GM10248 (cell line): ENCODE measurements at regions not wholly inside any gene's neighbourhood (a gene's known extent, or its start where the extent isn't known, plus 50 kb on each side); places are given as distances from the start of the nearest gene placed in this dataset.
"Not testable (repeated sequence)": the region's sequence is repeated elsewhere in the genome, so short reads cannot be mapped to it uniquely, and the experiment has no call there.

Experiments used
- CTCF ChIA-PET: fragments of 300-600 bp; sonication (Branson Sonifier 250); formaldehyde crosslinking; extraction: SDS; loops from one replicate; lab custom pipeline; 2021; ENCODE audit warnings: antibody characterized with exemption; lab: Yijun Ruan, JAX
- POLR2A ChIA-PET: fragments of 350-650 bp; sonication (Branson Sonifier 250); formaldehyde crosslinking; extraction: SDS; loops from one replicate; lab custom pipeline; 2020; ENCODE audit warnings: antibody characterized with exemption; lab: Yijun Ruan, JAX
- DNase-seq: peaks from one replicate; pipeline ENCODE4 v3.0.0; 2012; ENCODE audit errors: extremely low spot score
- TF ChIP-seq, protein P1 (sequence below): IDR thresholded peaks from 2 replicates; pipeline ENCODE4 v1.5.1; 2012; ENCODE audit warnings: mild to moderate bottlenecking, low read depth; ENCODE audit errors: extremely low read depth, missing control alignments, control extremely low read depth

DNA sequence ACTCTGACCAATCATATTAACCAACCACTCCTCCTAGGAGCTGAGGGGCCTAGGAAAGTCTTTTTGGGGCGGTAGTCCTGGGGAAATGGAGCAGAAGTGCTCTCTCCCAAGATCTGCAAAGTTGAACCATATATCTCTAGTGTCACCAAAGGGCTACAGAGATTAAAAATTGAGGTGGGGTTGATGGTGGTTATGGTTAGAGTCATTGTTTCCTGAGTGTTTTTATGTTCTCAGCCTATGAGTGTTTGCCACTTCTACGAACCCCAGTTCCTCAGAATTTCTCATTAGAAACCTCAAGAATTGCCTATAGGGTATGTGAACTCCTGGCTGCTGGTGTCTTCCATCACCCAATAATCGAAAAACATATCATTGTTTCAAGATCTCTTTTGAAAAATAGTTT is 217.8 kb downstream of the CDRT15L2 start:
- TF ChIP-seq, protein P1, sequence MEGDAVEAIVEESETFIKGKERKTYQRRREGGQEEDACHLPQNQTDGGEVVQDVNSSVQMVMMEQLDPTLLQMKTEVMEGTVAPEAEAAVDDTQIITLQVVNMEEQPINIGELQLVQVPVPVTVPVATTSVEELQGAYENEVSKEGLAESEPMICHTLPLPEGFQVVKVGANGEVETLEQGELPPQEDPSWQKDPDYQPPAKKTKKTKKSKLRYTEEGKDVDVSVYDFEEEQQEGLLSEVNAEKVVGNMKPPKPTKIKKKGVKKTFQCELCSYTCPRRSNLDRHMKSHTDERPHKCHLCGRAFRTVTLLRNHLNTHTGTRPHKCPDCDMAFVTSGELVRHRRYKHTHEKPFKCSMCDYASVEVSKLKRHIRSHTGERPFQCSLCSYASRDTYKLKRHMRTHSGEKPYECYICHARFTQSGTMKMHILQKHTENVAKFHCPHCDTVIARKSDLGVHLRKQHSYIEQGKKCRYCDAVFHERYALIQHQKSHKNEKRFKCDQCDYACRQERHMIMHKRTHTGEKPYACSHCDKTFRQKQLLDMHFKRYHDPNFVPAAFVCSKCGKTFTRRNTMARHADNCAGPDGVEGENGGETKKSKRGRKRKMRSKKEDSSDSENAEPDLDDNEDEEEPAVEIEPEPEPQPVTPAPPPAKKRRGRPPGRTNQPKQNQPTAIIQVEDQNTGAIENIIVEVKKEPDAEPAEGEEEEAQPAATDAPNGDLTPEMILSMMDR, result no peak
- DNase-seq, result no peak
- POLR2A ChIA-PET, result no interaction called here
- CTCF ChIA-PET, result no interaction called here

DNA sequence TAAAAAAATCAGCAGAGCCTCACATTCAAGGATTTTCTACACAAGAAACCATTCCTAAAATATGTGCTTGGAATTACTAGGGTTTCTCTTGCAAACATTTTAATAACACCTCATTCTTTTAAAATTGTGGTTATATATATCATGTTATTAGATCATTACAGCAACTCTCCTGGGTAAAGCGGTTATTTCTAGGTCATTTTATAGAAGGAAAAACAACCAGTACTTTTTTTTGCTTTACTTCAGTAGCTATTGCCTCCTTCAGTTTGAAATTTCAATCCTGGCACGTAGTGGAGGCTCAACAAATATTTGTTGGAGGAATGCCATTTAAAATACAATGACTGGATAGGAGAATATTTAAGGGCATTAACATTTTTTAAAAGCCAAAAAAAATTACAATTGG is 220.6 kb downstream of the CDRT15L2 start:
- TF ChIP-seq, protein P1, result no peak
- no peak for DNase-seq
- CTCF ChIA-PET, result interaction anchor here (1.4 kb wide), 1 partner anchor 12 kb away, joined by 4 read pairs; no protein-coding TSS in a partner anchor
- POLR2A ChIA-PET, result no interaction called here

DNA sequence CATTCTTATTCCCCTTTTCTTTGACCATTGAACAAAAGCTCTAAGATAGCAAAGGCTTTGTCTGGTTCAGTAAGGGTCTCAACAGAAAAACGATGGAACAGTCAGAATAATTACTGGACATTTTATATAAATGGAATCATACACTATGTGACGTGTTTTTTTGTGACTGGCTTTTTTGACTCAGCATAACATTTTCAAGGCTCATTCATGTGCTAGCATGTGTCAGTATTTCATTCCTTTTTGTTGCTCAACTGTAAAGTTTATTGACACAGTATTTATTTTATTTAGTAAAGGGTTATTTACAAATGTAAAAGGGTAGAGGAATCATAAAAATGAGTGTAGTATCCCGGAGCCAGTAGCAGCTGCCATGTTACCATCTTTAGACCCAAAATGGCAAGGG is 226.2 kb downstream of the CDRT15L2 start:
- ChIA-PET POLR2A (no interaction called here), CTCF (no interaction called here)
- DNase-seq, result no peak
- TF ChIP-seq, protein P1, result no peak

DNA sequence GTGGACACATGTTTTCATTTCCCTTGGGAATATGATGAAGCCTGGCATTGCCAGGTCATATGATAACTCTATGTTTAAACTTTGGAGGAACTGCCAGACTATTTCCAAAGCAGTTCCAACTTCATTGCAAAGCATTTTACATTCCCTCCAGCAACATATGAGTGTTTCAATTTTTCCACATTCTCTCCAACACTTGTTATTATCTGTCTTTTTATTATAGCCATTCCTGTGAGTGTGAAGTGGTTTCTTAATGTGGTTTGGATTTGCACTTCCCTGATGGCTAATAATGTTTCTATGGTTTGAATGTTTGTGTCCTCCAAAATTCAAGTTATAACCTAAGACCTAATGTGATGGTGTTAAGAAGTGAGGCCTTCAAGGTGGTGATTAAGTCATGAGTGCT is 228.0 kb downstream of the CDRT15L2 start:
- CTCF ChIA-PET, POLR2A ChIA-PET, DNase-seq: not testable (repeated sequence)

DNA sequence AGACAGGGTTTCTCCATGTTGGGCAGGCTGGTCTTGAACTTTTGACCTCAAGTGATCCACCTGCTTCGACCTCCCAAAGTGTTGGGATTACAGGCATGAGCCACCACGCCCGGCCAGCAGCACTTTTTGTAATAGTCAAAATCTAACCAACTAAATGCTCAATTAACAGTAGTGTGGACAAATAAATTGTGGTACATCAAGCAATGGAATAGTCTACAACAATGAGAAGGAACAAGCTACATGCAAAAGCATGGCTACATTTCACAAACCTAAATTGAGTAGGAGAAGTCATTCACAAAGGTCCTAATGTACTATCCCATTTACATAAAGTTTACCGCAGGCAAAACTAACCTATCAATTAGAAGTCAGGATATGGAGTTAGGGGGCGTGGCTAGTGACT is 227.4 kb downstream of the USP22 start:
- DNase-seq, POLR2A ChIA-PET, CTCF ChIA-PET: not testable (repeated sequence)

DNA sequence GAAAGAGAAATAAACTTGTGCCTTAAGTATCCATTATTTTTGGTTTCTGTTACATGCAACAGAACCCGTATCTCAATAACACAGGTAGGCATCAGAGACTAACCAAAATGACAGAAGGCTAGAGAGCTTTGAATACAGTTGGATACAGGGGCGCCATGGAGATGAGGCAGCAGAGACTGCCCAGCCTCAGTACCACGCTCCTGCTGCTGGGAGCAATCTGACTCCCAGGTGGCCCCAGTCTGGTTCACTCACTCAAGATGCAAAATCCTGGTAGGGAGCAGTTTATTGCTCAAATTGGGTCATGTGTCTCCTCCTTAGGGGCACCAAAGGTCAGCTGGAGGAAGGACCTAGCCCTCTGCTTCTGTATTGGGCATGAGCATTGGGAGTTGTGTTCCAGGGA is 218.9 kb downstream of the USP22 start:
- TF ChIP-seq, protein P1, result no peak
- CTCF ChIA-PET, result no interaction called here
- POLR2A ChIA-PET, result no interaction called here
- no peak for DNase-seq

DNA sequence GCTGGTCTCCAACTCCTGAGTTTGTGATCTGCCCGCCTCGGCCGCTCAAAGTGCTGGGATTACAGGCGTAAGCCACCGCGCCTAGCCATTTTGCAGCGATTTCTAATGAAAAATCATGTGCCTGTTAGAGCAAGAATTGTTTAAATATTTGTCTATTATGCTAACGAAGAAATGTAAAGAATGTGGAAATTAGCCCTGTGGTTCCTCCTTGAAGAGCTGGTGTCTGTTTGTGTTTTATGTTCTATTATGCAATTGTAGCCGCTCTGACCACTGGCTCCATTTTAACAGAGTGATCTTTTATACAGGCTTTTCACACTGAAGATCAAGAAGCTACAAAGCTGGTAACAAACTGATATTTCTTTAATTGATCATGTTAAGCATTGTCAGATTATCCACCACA is 217.3 kb downstream of the USP22 start:
- CTCF ChIA-PET, result no interaction called here
- DNase-seq, result no peak
- POLR2A ChIA-PET, result no interaction called here
- TF ChIP-seq, protein P1, result no peak

DNA sequence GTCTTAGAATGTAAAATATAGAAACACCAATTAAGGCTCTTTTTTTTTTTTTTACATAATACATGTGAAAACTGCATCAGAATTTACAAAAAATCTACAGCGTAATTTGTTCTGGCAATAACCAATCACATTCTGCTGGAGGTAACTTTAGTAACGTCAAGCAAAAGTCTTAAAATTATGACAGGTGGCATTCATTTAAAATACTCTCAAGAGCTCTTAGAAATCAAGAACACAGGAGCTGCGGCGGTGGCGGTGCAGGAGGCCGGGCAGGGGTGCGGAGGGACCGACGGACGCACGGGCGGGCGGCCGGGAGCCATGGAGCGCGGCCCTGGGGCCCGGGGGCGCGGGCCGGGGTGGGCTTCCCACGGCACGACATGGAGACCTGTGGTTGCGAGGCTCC is 202.4 kb downstream of the USP22 start:
- POLR2A ChIA-PET, DNase-seq, CTCF ChIA-PET: not testable (repeated sequence)

DNA sequence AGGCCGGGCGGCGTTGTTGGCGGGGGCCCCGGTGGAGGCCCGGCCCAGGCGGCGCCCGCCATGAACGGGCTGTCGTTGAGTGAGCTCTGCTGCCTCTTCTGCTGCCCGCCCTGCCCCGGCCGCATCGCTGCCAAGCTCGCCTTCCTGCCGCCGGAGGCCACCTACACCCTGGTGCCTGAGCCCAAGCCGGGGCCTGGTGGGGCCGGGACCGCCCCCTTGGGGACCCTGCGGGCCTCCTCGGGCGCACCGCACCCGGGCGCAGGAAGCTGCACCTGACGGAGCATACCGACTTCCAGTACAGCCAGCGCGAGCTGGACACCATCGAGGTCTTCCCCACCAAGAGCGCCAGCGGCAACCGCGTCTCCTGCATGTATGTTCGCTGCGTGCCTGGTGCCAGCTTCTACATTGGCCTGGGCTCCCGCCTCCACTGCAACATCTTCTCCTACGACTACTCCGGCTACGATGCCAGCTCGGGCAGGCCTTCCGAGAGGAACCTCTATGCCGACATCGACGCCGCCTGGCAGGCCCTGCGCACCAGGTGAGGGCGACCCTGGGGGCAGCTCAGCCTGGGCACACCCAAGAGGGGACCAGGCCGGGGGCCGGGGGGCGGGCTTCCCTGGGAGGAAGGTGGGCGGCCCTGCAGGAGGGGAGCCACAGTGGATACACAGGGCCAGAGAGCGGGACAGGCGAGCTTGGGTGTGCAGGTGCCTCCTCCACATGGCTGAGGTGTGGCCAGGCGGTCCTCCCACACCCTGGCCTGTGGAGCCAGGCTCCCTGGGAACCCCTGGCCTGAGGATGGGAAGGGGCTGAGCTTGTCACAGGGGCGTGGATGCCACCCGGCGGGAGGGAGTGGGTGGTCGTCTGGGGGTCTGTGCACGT is 201.6 kb downstream of the USP22 start:
- POLR2A ChIA-PET, CTCF ChIA-PET, DNase-seq: not testable (repeated sequence)

DNA sequence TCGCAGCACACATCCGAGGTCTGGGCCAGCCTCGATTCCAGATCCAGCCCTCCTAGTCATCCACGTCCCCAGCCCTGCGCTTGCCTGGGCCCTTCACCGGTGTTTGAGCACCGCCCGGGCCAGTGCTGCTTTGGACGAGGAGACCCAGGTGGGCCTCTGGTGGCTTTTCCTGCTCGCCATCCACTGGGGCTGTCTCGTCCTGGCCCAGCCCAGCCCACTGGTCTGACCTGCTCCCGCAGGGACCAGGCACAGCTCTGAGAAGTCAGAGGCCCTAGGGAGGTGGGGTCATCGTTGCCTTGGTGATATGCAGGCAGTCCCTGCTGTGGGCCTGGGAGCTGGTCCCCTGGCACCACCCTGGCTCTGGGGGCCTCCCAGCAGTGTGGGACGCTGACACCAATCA is 200.8 kb downstream of the USP22 start:
- POLR2A ChIA-PET, DNase-seq, CTCF ChIA-PET: not testable (repeated sequence)

DNA sequence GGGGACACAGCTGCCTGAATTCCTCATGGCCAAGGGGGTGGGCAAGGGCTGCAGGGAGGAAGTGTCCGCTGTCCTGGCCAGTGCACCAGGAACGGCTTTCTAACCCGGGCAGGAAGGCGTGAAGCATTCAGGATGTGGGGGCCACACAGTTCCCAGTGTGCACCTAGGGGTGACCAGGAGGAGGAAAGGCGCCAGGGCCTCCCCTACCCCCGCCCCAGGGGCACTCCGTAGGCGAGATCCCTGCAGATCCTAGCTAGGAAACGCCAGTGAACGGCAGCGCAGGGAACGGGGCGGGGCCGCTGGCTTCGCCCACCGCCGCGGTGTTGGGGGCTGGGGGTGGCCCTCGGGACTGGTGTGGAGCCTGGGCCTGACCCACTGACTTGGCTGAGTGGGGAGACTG is 199.6 kb downstream of the USP22 start:
- CTCF ChIA-PET, POLR2A ChIA-PET, DNase-seq: not testable (repeated sequence)
